CD4-positive, alpha-beta memory T cell (primary cell): ENCODE measurements at regions not wholly inside any gene's neighbourhood (a gene's known extent, or its start where the extent isn't known, plus 50 kb on each side); places are given as distances from the start of the nearest gene placed in this dataset.

Experiments
- CTCF ChIA-PET: fragments of 350-600 bp; sonication (Branson Sonifier 250); formaldehyde crosslinking; loops from one replicate; lab custom pipeline; 2021; ENCODE audit warnings: inconsistent platforms; ENCODE audit not compliant: partially characterized antibody; lab: Charles Lee
- POLR2A ChIA-PET: fragments of 350-600 bp; sonication (Branson Sonifier 250); formaldehyde crosslinking; loops from one replicate; lab custom pipeline; 2021; ENCODE audit not compliant: partially characterized antibody; lab: Charles Lee
- DNase-seq, 5 donors: peaks; one replicate each; pipeline versions ENCODE4 v3.0.0 to v3.0.0-alpha.2; 2020 to 2022; ENCODE audit warnings: mixed read lengths in 1 of 5
- H3K27ac ChIP-seq: one replicate; pipeline ENCODE4 v1.7.0; 2013; ENCODE audit warnings: low read depth, low read length
- H3K27me3 ChIP-seq: 2 replicates; pipeline ENCODE4 v1.7.0; 2013; ENCODE audit warnings: mild to moderate bottlenecking, low read length, moderate library complexity; ENCODE audit not compliant: insufficient read depth
- H3K36me3 ChIP-seq: 2 replicates; pipeline ENCODE4 v1.7.0; 2013; ENCODE audit warnings: mild to moderate bottlenecking, low read length, moderate library complexity; ENCODE audit not compliant: insufficient read depth
- H3K4me1 ChIP-seq: 2 replicates; pipeline ENCODE4 v1.7.0; 2013; ENCODE audit warnings: mild to moderate bottlenecking, low read length, moderate library complexity; ENCODE audit not compliant: insufficient read depth
- H3K4me3 ChIP-seq, 2 donors: one replicate each; pipeline ENCODE4 v1.7.0; 2013; ENCODE audit warnings: low read length in 2 of 2, mild to moderate bottlenecking in 1 of 2
- H3K9me3 ChIP-seq, 2 donors: one replicate each; pipeline ENCODE4 v1.7.0; 2013; ENCODE audit warnings: low read length in 2 of 2, control low read depth in 1 of 2; ENCODE audit not compliant: control insufficient read depth in 1 of 2
- H3K27ac Mint-ChIP-seq, 7 donors: one replicate each; pipeline ENCODE4 v1.8.0; 2020 to 2021; ENCODE audit warnings: mixed read lengths in 7 of 7, mild to moderate bottlenecking in 6 of 7, inconsistent platforms in 3 of 7, moderate library complexity in 3 of 7
- H3K27me3 Mint-ChIP-seq, 2 donors: one replicate each; pipeline ENCODE4 v1.8.0; 2020 to 2021; ENCODE audit warnings: mixed read lengths in 2 of 2
- H3K36me3 Mint-ChIP-seq, 2 donors: one replicate each; pipeline ENCODE4 v1.8.0; 2020 to 2021; ENCODE audit warnings: mixed read lengths in 2 of 2, inconsistent platforms in 1 of 2, mild to moderate bottlenecking in 1 of 2
- H3K4me1 Mint-ChIP-seq, 4 donors: one replicate each; pipeline ENCODE4 v1.8.0; 2020 to 2021; ENCODE audit warnings: mixed read lengths in 4 of 4, mild to moderate bottlenecking in 1 of 4
- H3K4me3 Mint-ChIP-seq, 8 donors: one replicate each; pipeline ENCODE4 v1.8.0; 2020 to 2021; ENCODE audit warnings: mixed read lengths in 8 of 8, mild to moderate bottlenecking in 7 of 8, moderate library complexity in 6 of 8, inconsistent platforms in 3 of 8
- H3K9me3 Mint-ChIP-seq, 8 donors: one replicate each; pipeline ENCODE4 v1.8.0; 2020 to 2021; ENCODE audit warnings: mixed read lengths in 8 of 8, mild to moderate bottlenecking in 5 of 8, inconsistent platforms in 3 of 8, moderate library complexity in 1 of 8
- intact Hi-C: fragments of 100-400 bp; cut with micrococcal nuclease; formaldehyde crosslinking; loops from one replicate; pipeline ENCODE4 v1.15.1; 2023

DNA sequence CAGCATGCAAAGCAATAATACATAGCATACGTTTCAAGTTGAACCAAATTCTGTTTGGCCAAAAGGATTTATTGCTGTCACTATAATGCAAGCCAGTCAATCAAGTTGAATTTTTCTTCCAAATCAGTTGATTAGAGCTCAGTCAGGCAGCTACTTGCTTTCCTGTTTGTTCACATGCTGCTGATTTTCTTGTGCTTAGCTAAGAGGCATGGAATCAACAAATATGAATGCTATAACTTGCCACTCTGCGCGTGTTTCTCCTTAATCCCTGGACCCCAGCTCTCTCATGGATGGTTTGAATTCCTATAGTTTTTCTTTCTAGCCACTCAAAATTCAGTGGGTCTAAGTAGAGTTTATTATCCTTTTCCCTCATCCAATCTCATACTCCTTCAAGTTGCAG, 311.3 kb downstream of the KLF5 start:
- H3K36me3 Mint-ChIP-seq = no peaks in the 10 kb centered on the region
- peaks cover 0 to 2% (median 0%) of the 10 kb centered on the region in 8 donors for H3K9me3 Mint-ChIP-seq
- Histone ChIP-seq H3K4me1 (no peaks in the 10 kb centered on the region), H3K4me3 (no peak overlapping the region), H3K27me3 (no peaks in the 10 kb centered on the region), H3K36me3 (no peaks in the 10 kb centered on the region), H3K9me3 (no peaks in the 10 kb centered on the region), H3K27ac (no peak overlapping the region)
- no peak overlapping the region for H3K27ac Mint-ChIP-seq
- ChIA-PET POLR2A (no interaction called here), CTCF (interaction anchor here (1.0 kb wide), 1 partner anchor 12 kb away, joined by 3 read pairs; no protein-coding TSS in a partner anchor)
- H3K4me3 Mint-ChIP-seq = no peak overlapping the region
- no peak for DNase-seq
- no peaks in the 10 kb centered on the region for H3K4me1 Mint-ChIP-seq
- intact Hi-C loops = no loop called here
- H3K27me3 Mint-ChIP-seq = peaks cover 2 to 5% of the 10 kb centered on the region in 2 donors

DNA sequence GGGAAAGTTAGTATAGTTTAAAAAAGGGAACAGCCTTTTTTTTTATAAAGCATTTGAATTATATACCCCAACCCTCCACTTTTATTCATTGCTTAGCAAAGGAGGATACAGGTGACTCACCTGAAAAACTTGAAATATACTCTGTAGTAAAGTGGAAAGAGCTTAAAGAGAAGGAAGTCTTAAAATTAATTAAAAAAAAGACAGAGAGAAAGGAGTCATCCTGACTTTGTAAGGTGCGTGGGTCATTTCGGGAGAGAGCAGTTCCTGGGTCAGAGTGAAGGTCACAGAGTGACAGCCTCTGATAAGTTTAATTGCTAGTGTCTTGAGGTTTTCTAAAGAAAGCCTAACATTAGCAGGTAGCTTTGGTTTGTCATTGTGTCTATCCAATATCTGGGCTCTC, 310.3 kb downstream of the KLF5 start:
- no peaks in the 10 kb centered on the region for H3K4me1 Mint-ChIP-seq
- no peaks in the 10 kb centered on the region for H3K9me3 ChIP-seq
- no peak overlapping the region for H3K27ac Mint-ChIP-seq
- no peaks in the 10 kb centered on the region for H3K36me3 ChIP-seq
- H3K4me1 ChIP-seq = no peaks in the 10 kb centered on the region
- no peak overlapping the region for H3K4me3 Mint-ChIP-seq
- no peaks in the 10 kb centered on the region for H3K36me3 Mint-ChIP-seq
- DNase-seq = no peak
- ChIA-PET POLR2A (no interaction called here), CTCF (interaction anchor here (1.0 kb wide), 1 partner anchor 11 kb away, joined by 3 read pairs; no protein-coding TSS in a partner anchor)
- no peak overlapping the region for H3K4me3 ChIP-seq
- H3K27me3 Mint-ChIP-seq = peaks cover 2 to 5% of the 10 kb centered on the region in 2 donors
- intact Hi-C loops = no loop called here
- peaks cover 0 to 2% (median 0%) of the 10 kb centered on the region in 8 donors for H3K9me3 Mint-ChIP-seq
- H3K27ac ChIP-seq = no peak overlapping the region
- no peaks in the 10 kb centered on the region for H3K27me3 ChIP-seq

DNA sequence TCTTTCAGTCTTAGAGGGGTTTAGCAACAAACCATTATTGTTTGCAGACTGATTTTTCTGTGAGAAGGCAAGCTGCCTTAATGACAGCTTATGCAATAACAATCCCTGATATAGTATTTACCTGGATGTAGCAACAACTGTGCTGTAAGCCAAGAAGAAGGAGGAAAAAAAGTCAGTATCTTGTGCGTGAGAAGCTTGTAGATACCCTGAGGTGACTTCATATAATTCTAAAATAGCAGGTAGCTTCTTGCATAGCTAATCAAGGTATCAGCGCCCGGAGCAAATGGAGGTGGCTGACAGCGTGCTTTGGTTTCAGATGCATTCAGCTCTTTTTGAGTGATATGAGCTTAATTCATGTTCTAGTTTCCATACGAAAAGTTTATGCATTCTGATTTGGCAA, 309.8 kb downstream of the KLF5 start:
- Histone ChIP-seq H3K27me3 (no peaks in the 10 kb centered on the region), H3K9me3 (no peaks in the 10 kb centered on the region), H3K36me3 (no peaks in the 10 kb centered on the region), H3K27ac (no peak overlapping the region), H3K4me1 (no peaks in the 10 kb centered on the region), H3K4me3 (no peak overlapping the region)
- POLR2A ChIA-PET = no interaction called here
- CTCF ChIA-PET = no interaction called here
- H3K27me3 Mint-ChIP-seq = peaks cover 2 to 5% of the 10 kb centered on the region in 2 donors
- peaks cover 0 to 2% (median 0%) of the 10 kb centered on the region in 8 donors for H3K9me3 Mint-ChIP-seq
- H3K27ac Mint-ChIP-seq = no peak overlapping the region
- H3K4me3 Mint-ChIP-seq = no peak overlapping the region
- no peaks in the 10 kb centered on the region for H3K36me3 Mint-ChIP-seq
- intact Hi-C loops = no loop called here
- no peak for DNase-seq
- H3K4me1 Mint-ChIP-seq = no peaks in the 10 kb centered on the region

DNA sequence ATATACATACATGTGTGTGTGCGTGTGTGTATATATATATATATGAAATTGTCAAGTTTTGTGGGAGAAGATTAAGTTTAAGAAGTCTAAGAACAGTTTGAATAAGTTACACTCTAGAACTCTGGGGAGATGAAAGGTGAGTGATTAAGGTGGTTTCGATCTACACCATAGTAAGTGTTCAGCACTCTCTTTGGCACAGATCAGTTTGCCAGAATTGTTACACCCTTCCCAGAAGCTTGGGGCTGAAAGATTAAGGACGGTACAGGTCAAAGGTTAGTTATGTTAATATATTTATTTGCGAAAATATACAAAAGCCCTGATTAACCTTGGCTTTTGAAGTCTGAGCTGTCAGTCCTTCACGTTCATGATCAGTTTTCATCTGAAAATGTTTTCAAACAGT, 309.1 kb downstream of the KLF5 start:
- H3K9me3 ChIP-seq = no peaks in the 10 kb centered on the region
- Mint-ChIP-seq H3K27me3 (peaks cover 2 to 5% of the 10 kb centered on the region in 2 donors), H3K36me3 (no peaks in the 10 kb centered on the region), H3K4me3 (no peak overlapping the region), H3K27ac (no peak overlapping the region), H3K4me1 (no peaks in the 10 kb centered on the region), H3K9me3 (peaks cover 0 to 2% (median 0%) of the 10 kb centered on the region in 8 donors)
- intact Hi-C loops = no loop called here
- POLR2A ChIA-PET = no interaction called here
- H3K27me3 ChIP-seq = no peaks in the 10 kb centered on the region
- H3K4me1 ChIP-seq = no peaks in the 10 kb centered on the region
- CTCF ChIA-PET = no interaction called here
- H3K36me3 ChIP-seq = no peaks in the 10 kb centered on the region
- H3K4me3 ChIP-seq = no peak overlapping the region
- no peak overlapping the region for H3K27ac ChIP-seq
- no peak for DNase-seq

DNA sequence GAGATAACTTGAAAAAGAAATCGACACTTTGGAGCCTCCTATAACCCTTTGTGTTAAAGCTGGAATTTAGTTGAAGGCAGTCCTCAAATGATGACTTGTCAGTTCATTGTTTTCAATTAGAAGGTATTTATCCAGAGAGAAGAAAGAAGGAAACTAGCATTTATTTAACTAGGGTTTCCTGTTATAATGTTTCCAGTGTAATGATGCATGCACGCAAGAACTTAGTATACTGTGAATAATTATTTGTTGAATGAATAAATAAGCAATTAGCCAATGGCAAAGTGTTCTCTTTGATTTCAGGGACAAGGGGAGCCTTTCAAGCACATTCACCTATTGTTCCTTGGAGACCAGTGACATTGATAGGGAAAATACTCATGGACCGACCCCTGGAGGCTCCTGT, 307.4 kb downstream of the KLF5 start:
- Mint-ChIP-seq H3K27ac (no peak overlapping the region), H3K36me3 (no peaks in the 10 kb centered on the region), H3K9me3 (peaks cover 0 to 2% (median 0%) of the 10 kb centered on the region in 8 donors), H3K4me3 (no peak overlapping the region), H3K4me1 (no peaks in the 10 kb centered on the region), H3K27me3 (peaks cover under 1 to 2% of the 10 kb centered on the region in 2 donors)
- no peak overlapping the region for H3K4me3 ChIP-seq
- intact Hi-C loops = no loop called here
- ChIA-PET POLR2A (no interaction called here), CTCF (no interaction called here)
- no peaks in the 10 kb centered on the region for H3K27me3 ChIP-seq
- no peaks in the 10 kb centered on the region for H3K9me3 ChIP-seq
- no peaks in the 10 kb centered on the region for H3K4me1 ChIP-seq
- no peak overlapping the region for H3K27ac ChIP-seq
- no peak for DNase-seq
- no peaks in the 10 kb centered on the region for H3K36me3 ChIP-seq

DNA sequence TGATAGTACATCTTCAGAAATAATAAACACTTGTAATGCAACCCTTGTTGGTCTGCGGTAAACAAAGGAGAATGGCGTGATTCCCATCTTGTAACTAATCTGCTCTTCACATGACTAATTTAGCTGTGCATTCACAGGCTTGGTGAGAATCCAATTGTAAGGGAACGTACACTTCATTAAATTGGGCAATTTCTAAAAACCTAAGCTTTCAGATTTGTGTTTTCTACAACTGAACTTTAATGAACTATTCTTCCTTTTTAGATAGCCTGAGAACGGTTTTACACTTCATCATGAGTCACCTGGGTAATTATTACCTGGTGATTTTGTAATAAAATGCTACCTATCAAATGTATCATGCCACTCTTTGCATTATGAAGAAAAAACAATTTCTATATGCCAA, 306.9 kb downstream of the KLF5 start:
- ChIA-PET CTCF (no interaction called here), POLR2A (no interaction called here)
- no peaks in the 10 kb centered on the region for H3K9me3 Mint-ChIP-seq
- H3K4me3 ChIP-seq = no peak overlapping the region
- H3K36me3 ChIP-seq = no peaks in the 10 kb centered on the region
- H3K36me3 Mint-ChIP-seq = no peaks in the 10 kb centered on the region
- H3K27me3 ChIP-seq = no peaks in the 10 kb centered on the region
- no peak overlapping the region for H3K4me3 Mint-ChIP-seq
- no peaks in the 10 kb centered on the region for H3K4me1 Mint-ChIP-seq
- intact Hi-C loops = no loop called here
- H3K9me3 ChIP-seq = no peaks in the 10 kb centered on the region
- H3K27ac ChIP-seq = no peak overlapping the region
- H3K27ac Mint-ChIP-seq = no peak overlapping the region
- DNase-seq = no peak
- H3K27me3 Mint-ChIP-seq = peaks cover 0 to 1% of the 10 kb centered on the region in 2 donors
- no peaks in the 10 kb centered on the region for H3K4me1 ChIP-seq

DNA sequence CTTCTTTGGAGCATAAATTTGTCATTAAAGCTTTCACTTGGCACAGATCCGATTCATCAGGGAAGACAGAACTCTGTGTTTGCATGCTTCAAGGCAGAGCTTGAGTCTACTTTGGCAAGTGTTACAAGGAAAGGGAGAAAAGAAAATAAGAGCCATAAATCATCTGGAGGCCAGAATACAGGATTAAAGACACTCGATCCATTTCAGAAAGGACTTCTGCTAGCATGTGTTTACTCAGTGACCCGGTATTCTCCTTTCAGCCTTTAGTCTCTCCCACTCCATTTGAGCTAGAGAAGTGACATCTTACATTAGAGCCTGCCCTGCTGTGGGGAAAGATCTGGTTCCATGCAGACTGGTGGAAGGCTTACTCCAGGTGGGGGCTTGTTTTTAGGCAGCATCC, 306.4 kb downstream of the KLF5 start:
- no peak overlapping the region for H3K4me3 Mint-ChIP-seq
- Histone ChIP-seq H3K4me3 (no peak overlapping the region), H3K4me1 (no peaks in the 10 kb centered on the region), H3K27ac (no peak overlapping the region), H3K9me3 (no peaks in the 10 kb centered on the region), H3K27me3 (no peaks in the 10 kb centered on the region), H3K36me3 (no peaks in the 10 kb centered on the region)
- ChIA-PET CTCF (no interaction called here), POLR2A (no interaction called here)
- no peaks in the 10 kb centered on the region for H3K36me3 Mint-ChIP-seq
- no peak for DNase-seq
- no peaks in the 10 kb centered on the region for H3K9me3 Mint-ChIP-seq
- H3K27ac Mint-ChIP-seq = peak overlapping the region in 1 of 7 donors; percentile 13
- H3K27me3 Mint-ChIP-seq = peaks cover 0 to 1% of the 10 kb centered on the region in 2 donors
- intact Hi-C loops = no loop called here
- H3K4me1 Mint-ChIP-seq = no peaks in the 10 kb centered on the region

DNA sequence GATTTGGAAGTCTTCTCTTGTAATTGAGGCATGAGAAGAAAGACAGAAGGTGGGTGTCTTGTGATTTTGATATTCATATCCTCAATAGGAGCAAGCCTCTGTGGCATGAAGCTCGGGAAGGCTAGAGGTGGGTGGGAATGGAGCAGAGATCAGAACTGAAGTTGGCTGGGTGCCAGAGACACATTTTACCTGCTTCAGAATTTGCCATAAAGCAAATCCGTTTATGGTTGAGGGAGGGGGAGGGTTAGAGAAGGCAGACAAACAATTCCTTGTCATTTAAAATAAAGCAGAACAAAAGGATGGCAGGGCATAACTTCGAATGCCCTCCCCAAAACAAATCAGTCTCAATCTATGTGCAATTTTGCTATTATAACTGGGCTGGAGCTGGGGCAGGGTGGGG, 305.9 kb downstream of the KLF5 start:
- H3K27ac Mint-ChIP-seq = no peak overlapping the region
- CTCF ChIA-PET = no interaction called here

More for the DNA sequence above, 305.9 kb downstream of the KLF5 start:
- Histone ChIP-seq H3K4me3 (no peak overlapping the region), H3K9me3 (no peaks in the 10 kb centered on the region), H3K27me3 (no peaks in the 10 kb centered on the region), H3K36me3 (no peaks in the 10 kb centered on the region), H3K27ac (no peak overlapping the region), H3K4me1 (no peaks in the 10 kb centered on the region)
- POLR2A ChIA-PET = no interaction called here
- Mint-ChIP-seq H3K27me3 (peaks cover 0 to 1% of the 10 kb centered on the region in 2 donors), H3K36me3 (no peaks in the 10 kb centered on the region), H3K4me1 (no peaks in the 10 kb centered on the region), H3K4me3 (no peak overlapping the region), H3K9me3 (no peaks in the 10 kb centered on the region)
- DNase-seq = no peak
- intact Hi-C loops = no loop called here
